ENCODE measurements at regions not wholly inside any gene's neighbourhood (a gene's known extent, or its start where the extent isn't known, plus 50 kb on each side); places are given as distances from the start of the nearest gene placed in this dataset.

GRCh38 chr7:25305831-25306230, 77.5 kb upstream of the NPVF start:
- peaks cover 15 to 17% of the 10 kb centered on the region in 2 donors for H3K4me1 ChIP-seq (replicated peaks in 1 of 2)
- peak in 1 of 8 experiments; percentile 0 for ATAC-seq (replicated peaks in 6 of 8)
- 100% methylated on average over 1 of the region's 1 CpG; no CpG with 5 or more reads in 6 of the 10 experiments for WGBS, 10 experiments
- no peak overlapping the region for H3K4me3 ChIP-seq
- in situ Hi-C loops (cut with MboI; ENCODE audit: low pct_unique_long_range_greater_than_20kb in 2 of 9, low sequenced_read_pairs in 9 of 9, unreplicated experiment in 9 of 9), result loop anchor here in 2 of 9 experiments (10.0 kb wide), 1 partner anchor 79 kb away; no protein-coding TSS in a partner anchor
- H3K27ac ChIP-seq, result no peak overlapping the region

- Histone ChIP-seq H3K4me1 (replicated peaks in 1 of 2) (peaks cover 15 to 17% of the 10 kb centered on the region in 2 donors), H3K4me3 (no peak overlapping the region), H3K27ac (no peak overlapping the region)
- in situ Hi-C loops (cut with MboI; ENCODE audit: low pct_unique_long_range_greater_than_20kb in 2 of 9, low sequenced_read_pairs in 9 of 9, unreplicated experiment in 9 of 9), result loop anchor here in 2 of 9 experiments (10.0 kb wide), 1 partner anchor 77 kb away; no protein-coding TSS in a partner anchor
- 17 to 100% (median 90%) methylated on average over 1 of the region's 1 CpG; no CpG with 5 or more reads in 3 of the 10 experiments for WGBS, 10 experiments
- ATAC-seq (replicated peaks in 6 of 8), result no peak
Measured at GRCh38 chr7:25307624-25308023, 79.3 kb upstream of the NPVF start.

GRCh38 chr7:25308246-25308645, 80.0 kb upstream of the NPVF start:
- peak in 7 of 8 experiments; percentile 0 to 62 (median 44) for ATAC-seq (replicated peaks in 6 of 8)
- Histone ChIP-seq H3K4me1 (replicated peaks in 1 of 2) (peaks cover 16% of the 10 kb centered on the region in 2 donors), H3K4me3 (no peak overlapping the region), H3K27ac (no peak overlapping the region)
- in situ Hi-C loops (cut with MboI; ENCODE audit: low pct_unique_long_range_greater_than_20kb in 2 of 9, low sequenced_read_pairs in 9 of 9, unreplicated experiment in 9 of 9), result loop anchor here in 2 of 9 experiments (10.0 kb wide), 1 partner anchor 77 kb away; no protein-coding TSS in a partner anchor
- 5 to 97% (median 81%) methylated on average over 2 to 4 of the region's 4 CpGs; no CpG with 5 or more reads in 1 of the 10 experiments for WGBS, 10 experiments

GRCh38 chr7:25308906-25309705, 80.8 kb upstream of the NPVF start:
- ATAC-seq (replicated peaks in 6 of 8), result peak; percentile 15 to 89 (median 85)
- Histone ChIP-seq H3K4me3 (no peak overlapping the region), H3K4me1 (replicated peaks in 1 of 2) (peaks cover 9 to 25% of the 10 kb centered on the region in 2 donors), H3K27ac (no peak overlapping the region)
- in situ Hi-C loops (cut with MboI; ENCODE audit: low pct_unique_long_range_greater_than_20kb in 2 of 9, low sequenced_read_pairs in 9 of 9, unreplicated experiment in 9 of 9), result loop anchor here in 2 of 9 experiments (10.0 kb wide), 1 partner anchor 76 kb away; no protein-coding TSS in a partner anchor
- WGBS, 10 experiments, result 0 to 62% (median 38%) methylated on average over 3 to 6 of the region's 6 CpGs; no CpG with 5 or more reads in 1 of the 10 experiments

GRCh38 chr7:25310896-25311295, 82.6 kb upstream of the NPVF start:
- Histone ChIP-seq H3K4me1 (replicated peaks in 1 of 2) (peaks cover 21 to 43% of the 10 kb centered on the region in 2 donors), H3K27ac (no peak overlapping the region), H3K4me3 (no peak overlapping the region)
- peak in 2 of 8 experiments; percentile 23 to 58 for ATAC-seq (replicated peaks in 6 of 8)
- in situ Hi-C loops (cut with MboI; ENCODE audit: low pct_unique_long_range_greater_than_20kb in 2 of 9, low sequenced_read_pairs in 9 of 9, unreplicated experiment in 9 of 9), result no loop called here

- 0 to 100% (median 80%) methylated on average over 1 of the region's 1 CpG; no CpG with 5 or more reads in 1 of the 10 experiments for WGBS, 10 experiments
- peaks cover 21 to 47% of the 10 kb centered on the region in 2 donors for H3K4me1 ChIP-seq (replicated peaks in 1 of 2)
- no peak overlapping the region for H3K27ac ChIP-seq
- in situ Hi-C loops (cut with MboI; ENCODE audit: low pct_unique_long_range_greater_than_20kb in 2 of 9, low sequenced_read_pairs in 9 of 9, unreplicated experiment in 9 of 9), result no loop called here
- H3K4me3 ChIP-seq, result no peak overlapping the region
- peak in 4 of 8 experiments; percentile 43 to 86 (median 63) for ATAC-seq (replicated peaks in 6 of 8)
Measured at GRCh38 chr7:25311346-25311745, 83.1 kb upstream of the NPVF start.

GRCh38 chr7:25312968-25313367, 84.7 kb upstream of the NPVF start:
- in situ Hi-C loops (cut with MboI; ENCODE audit: low pct_unique_long_range_greater_than_20kb in 2 of 9, low sequenced_read_pairs in 9 of 9, unreplicated experiment in 9 of 9), result no loop called here

GRCh38 chr7:25313526-25313925, 85.2 kb upstream of the NPVF start:
- WGBS, 10 experiments, result 60 to 100% (median 96%) methylated on average over 1 of the region's 1 CpG; no CpG with 5 or more reads in 4 of the 10 experiments
- Histone ChIP-seq H3K4me1 (replicated peaks in 1 of 2) (peaks cover 25 to 62% of the 10 kb centered on the region in 2 donors), H3K27ac (peak overlapping the region in 1 of 2 donors; percentile 73), H3K4me3 (no peak overlapping the region)
- ATAC-seq (replicated peaks in 6 of 8), result no peak
- in situ Hi-C loops (cut with MboI; ENCODE audit: low pct_unique_long_range_greater_than_20kb in 2 of 9, low sequenced_read_pairs in 9 of 9, unreplicated experiment in 9 of 9), result no loop called here

More at GRCh38 chr7:25312968-25313367, 84.7 kb upstream of the NPVF start:
- Histone ChIP-seq H3K4me1 (replicated peaks in 1 of 2) (peaks cover 25 to 62% of the 10 kb centered on the region in 2 donors), H3K4me3 (no peak overlapping the region), H3K27ac (no peak overlapping the region)
- no peak for ATAC-seq (replicated peaks in 6 of 8)
- 54 to 93% (median 84%) methylated on average over 2 to 6 of the region's 6 CpGs for WGBS, 10 experiments

GRCh38 chr7:25314094-25314730, 85.9 kb upstream of the NPVF start:
- peaks cover 24 to 62% of the 10 kb centered on the region in 2 donors for H3K4me1 ChIP-seq (replicated peaks in 1 of 2)
- ATAC-seq (replicated peaks in 6 of 8), result peak in 4 of 8 experiments; percentile 14 to 28 (median 24)
- in situ Hi-C loops (cut with MboI; ENCODE audit: low pct_unique_long_range_greater_than_20kb in 2 of 9, low sequenced_read_pairs in 9 of 9, unreplicated experiment in 9 of 9), result no loop called here

GRCh38 chr7:25314731-25315267, 86.5 kb upstream of the NPVF start:
- H3K27ac ChIP-seq, result peak overlapping the region in 1 of 2 donors; percentile 73
- ATAC-seq (replicated peaks in 6 of 8), result peak in 5 of 8 experiments; percentile 51 to 71 (median 57)
- no peak overlapping the region for H3K4me3 ChIP-seq
- peaks cover 24 to 63% of the 10 kb centered on the region in 2 donors for H3K4me1 ChIP-seq (replicated peaks in 1 of 2)
- WGBS, 10 experiments, result 56 to 94% (median 69%) methylated on average over 1 to 10 of the region's 10 CpGs
- in situ Hi-C loops (cut with MboI; ENCODE audit: low pct_unique_long_range_greater_than_20kb in 2 of 9, low sequenced_read_pairs in 9 of 9, unreplicated experiment in 9 of 9), result no loop called here

More at GRCh38 chr7:25314094-25314730, 85.9 kb upstream of the NPVF start:
- Histone ChIP-seq H3K27ac (peak overlapping the region in 1 of 2 donors; percentile 73), H3K4me3 (no peak overlapping the region)
- WGBS, 10 experiments, result 17 to 100% (median 100%) methylated on average over 1 to 4 of the region's 5 CpGs; no CpG with 5 or more reads in 2 of the 10 experiments

- WGBS, 10 experiments, result 71 to 100% (median 91%) methylated on average over 1 to 2 of the region's 2 CpGs; no CpG with 5 or more reads in 2 of the 10 experiments
- in situ Hi-C loops (cut with MboI; ENCODE audit: low pct_unique_long_range_greater_than_20kb in 2 of 9, low sequenced_read_pairs in 9 of 9, unreplicated experiment in 9 of 9), result no loop called here
- Histone ChIP-seq H3K4me1 (replicated peaks in 1 of 2) (peaks cover 24 to 65% of the 10 kb centered on the region in 2 donors), H3K4me3 (no peak overlapping the region), H3K27ac (no peak overlapping the region)
- ATAC-seq (replicated peaks in 6 of 8), result no peak
Measured at GRCh38 chr7:25316366-25316765, 88.1 kb upstream of the NPVF start.

- H3K4me3 ChIP-seq, result no peak overlapping the region
- H3K4me1 ChIP-seq (replicated peaks in 1 of 2), result peaks cover 24 to 66% of the 10 kb centered on the region in 2 donors
- in situ Hi-C loops (cut with MboI; ENCODE audit: low pct_unique_long_range_greater_than_20kb in 2 of 9, low sequenced_read_pairs in 9 of 9, unreplicated experiment in 9 of 9), result no loop called here
- peak overlapping the region in 1 of 2 donors; percentile 56 for H3K27ac ChIP-seq
- WGBS, 10 experiments, result 0 to 80% (median 17%) methylated on average over 1 of the region's 1 CpG; no CpG with 5 or more reads in 3 of the 10 experiments
- ATAC-seq (replicated peaks in 6 of 8), result peak in 7 of 8 experiments; percentile 37 to 72 (median 56)
Measured at GRCh38 chr7:25318047-25318446, 89.8 kb upstream of the NPVF start.
